HS-27A (cell line): ENCODE measurements at regions not wholly inside any gene's neighbourhood (a gene's known extent, or its start where the extent isn't known, plus 50 kb on each side); places are given as distances from the start of the nearest gene placed in this dataset.

Experiments used
- DNase-seq: peaks from one replicate; pipeline ENCODE4 v3.0.0-alpha.2; 2012; ENCODE audit warnings: low read depth, missing footprints

- no peak for DNase-seq
Observed at GRCh38 chr6:23311211-23311610, 741.8 kb downstream of the HDGFL1 start.

- no peak for DNase-seq
Observed at GRCh38 chr6:23316131-23316530, 746.8 kb downstream of the HDGFL1 start.

GRCh38 chr6:23316931-23317330, 747.6 kb downstream of the HDGFL1 start:
- no peak for DNase-seq

GRCh38 chr6:23319582-23319981, 750.2 kb downstream of the HDGFL1 start:
- DNase-seq, result no peak

GRCh38 chr6:23320471-23321015, 751.2 kb downstream of the HDGFL1 start:
- no peak for DNase-seq

GRCh38 chr6:23323897-23324296, 754.5 kb downstream of the HDGFL1 start:
- no peak for DNase-seq

- no peak for DNase-seq
Observed at GRCh38 chr6:23325065-23325464, 755.7 kb downstream of the HDGFL1 start.

GRCh38 chr6:23327621-23328020, 758.3 kb downstream of the HDGFL1 start:
- no peak for DNase-seq

GRCh38 chr6:23329086-23329485, 759.7 kb downstream of the HDGFL1 start:
- no peak for DNase-seq

- no peak for DNase-seq
Observed at GRCh38 chr6:23330632-23331031, 761.3 kb downstream of the HDGFL1 start.

GRCh38 chr6:23334360-23334759, 765.0 kb downstream of the HDGFL1 start:
- no peak for DNase-seq

- DNase-seq, result no peak
Observed at GRCh38 chr6:23335894-23336293, 766.5 kb downstream of the HDGFL1 start.

- DNase-seq, result no peak
Observed at GRCh38 chr6:23339268-23339667, 769.9 kb downstream of the HDGFL1 start.

- no peak for DNase-seq
Observed at GRCh38 chr6:23340271-23340670, 770.9 kb downstream of the HDGFL1 start.

GRCh38 chr6:23343610-23344306, 774.4 kb downstream of the HDGFL1 start:
- no peak for DNase-seq

GRCh38 chr6:23348185-23348584, 777.8 kb upstream of the NRSN1 start:
- DNase-seq, result no peak

- peak; percentile 84 for DNase-seq
Observed at GRCh38 chr6:23349521-23350147, 776.4 kb upstream of the NRSN1 start.

GRCh38 chr6:23350752-23351453, 775.1 kb upstream of the NRSN1 start:
- peak; percentile 11 for DNase-seq

- no peak for DNase-seq
Observed at GRCh38 chr6:23354004-23354403, 772.0 kb upstream of the NRSN1 start.

- no peak for DNase-seq
Observed at GRCh38 chr6:23357185-23357766, 768.7 kb upstream of the NRSN1 start.

- no peak for DNase-seq
Observed at GRCh38 chr6:23365732-23366131, 760.3 kb upstream of the NRSN1 start.

- DNase-seq, result no peak
Observed at GRCh38 chr6:23367311-23367710, 758.7 kb upstream of the NRSN1 start.

GRCh38 chr6:23368557-23368956, 757.5 kb upstream of the NRSN1 start:
- no peak for DNase-seq
